Keratinocyte (primary cell): ENCODE measurements at regions not wholly inside any gene's neighbourhood (a gene's known extent, or its start where the extent isn't known, plus 50 kb on each side); places are given as distances from the start of the nearest gene placed in this dataset.

Source experiments
- DNase-seq: peaks from one replicate; pipeline ENCODE4 v3.0.0-alpha.2; 2011; ENCODE audit warnings: low read depth, missing footprints, low spot score
- FAIRE-seq: peaks from 2 replicates; lab custom pipeline; 2011; peaks lifted over from hg19 to GRCh38; lab: Jason Lieb, UNC
- H2AFZ ChIP-seq: 2 replicates; pipeline ENCODE4 v1.6.0; 2012; ENCODE audit warnings: low read length, control low read depth, inconsistent platforms; ENCODE audit not compliant: control insufficient read depth
- H3K27ac ChIP-seq: 2 replicates; pipeline ENCODE4 v1.5.1; 2011; ENCODE audit warnings: low read length; ENCODE audit not compliant: control insufficient read depth, insufficient read depth
- H3K27me3 ChIP-seq: 3 replicates; pipeline ENCODE4 v1.6.0; 2011; ENCODE audit warnings: low read length; ENCODE audit not compliant: control insufficient read depth, insufficient read depth; ENCODE audit errors: extremely low read depth
- H3K36me3 ChIP-seq, 2 experiments: 2 replicates in 1 of 2; 3 replicates in 1 of 2; pipeline ENCODE4 v1.5.1; 2011; ENCODE audit warnings: low read length in 2 of 2, mild to moderate bottlenecking in 1 of 2; ENCODE audit not compliant: control insufficient read depth in 2 of 2, insufficient read depth in 2 of 2; ENCODE audit errors: extremely low read depth in 1 of 2
- H3K4me1 ChIP-seq: 3 replicates; pipeline ENCODE4 v1.5.1; 2011; ENCODE audit warnings: low read length; ENCODE audit not compliant: control insufficient read depth, insufficient read depth; ENCODE audit errors: extremely low read depth
- H3K4me2 ChIP-seq: 3 replicates; pipeline ENCODE4 v1.6.0; 2011; ENCODE audit warnings: low read depth, low read length; ENCODE audit not compliant: control insufficient read depth, insufficient read depth; ENCODE audit errors: extremely low read depth
- H3K4me3 ChIP-seq, 3 experiments: fragments of 200-600 bp in 1 of 3; sonication (generic) in 1 of 3; 2 replicates in 2 of 3; 3 replicates in 1 of 3; pipeline ENCODE4 v1.5.1; 2011 to 2016; ENCODE audit warnings: low read length in 3 of 3, mild to moderate bottlenecking in 3 of 3, control low read depth in 2 of 3, inconsistent platforms in 1 of 3, low read depth in 1 of 3, mixed read lengths in 1 of 3, mixed run types in 1 of 3, moderate library complexity in 1 of 3; ENCODE audit not compliant: control insufficient read depth in 2 of 3, insufficient read depth in 2 of 3; ENCODE audit errors: extremely low read depth in 1 of 3
- H3K79me2 ChIP-seq: 2 replicates; pipeline ENCODE4 v1.6.0; 2012; ENCODE audit warnings: low read length; ENCODE audit not compliant: control insufficient read depth, insufficient read depth
- H3K9ac ChIP-seq: 3 replicates; pipeline ENCODE4 v1.6.0; 2011; ENCODE audit warnings: low read length; ENCODE audit not compliant: control insufficient read depth, insufficient read depth; ENCODE audit errors: extremely low read depth
- H3K9me1 ChIP-seq: 3 replicates; pipeline ENCODE4 v1.6.0; 2011; ENCODE audit warnings: low read length; ENCODE audit not compliant: control insufficient read depth, insufficient read depth; ENCODE audit errors: extremely low read depth
- H3K9me3 ChIP-seq: 2 replicates; pipeline ENCODE4 v1.5.1; 2012; ENCODE audit warnings: low read depth, low read length; ENCODE audit not compliant: control insufficient read depth
- H4K20me1 ChIP-seq: 3 replicates; pipeline ENCODE4 v1.6.0; 2011; ENCODE audit warnings: low read length; ENCODE audit not compliant: control insufficient read depth, insufficient read depth; ENCODE audit errors: extremely low read depth
- CTCF ChIP-seq, 3 experiments: IDR thresholded peaks in 1 of 3; conservative IDR thresholded peaks in 1 of 3; optimal IDR thresholded peaks in 1 of 3; 2 replicates in 2 of 3; 3 replicates in 1 of 3; pipeline versions ENCODE3 to v1.5.1; 2011; ENCODE audit warnings: low read length in 3 of 3, mild to moderate bottlenecking in 3 of 3, moderate library complexity in 2 of 3, control low read depth in 1 of 3, inconsistent platforms in 1 of 3; ENCODE audit not compliant: insufficient read depth in 2 of 3; ENCODE audit errors: extremely low read depth in 1 of 3
- EZH2 ChIP-seq: IDR thresholded peaks from one replicate; pipeline ENCODE4 v1.6.1; 2012; ENCODE audit warnings: inconsistent platforms, mild to moderate bottlenecking, low read length, moderate library complexity
- dilution Hi-C: fragments of 300-500 bp; cut with MboI; formaldehyde crosslinking; loops from one replicate; pipeline ENCODE4 v1.7.0; 2020; ENCODE audit warnings: low sequenced_read_pairs; ENCODE audit not compliant: extremely low pct_ligation_motif_present

GRCh38 chr22:49382451-49382735 is 445.3 kb downstream of the BRD1 start:
- Histone ChIP-seq H3K9me1 (no peaks in the 10 kb centered on the region), H3K27ac (no peak overlapping the region), H3K27me3 (no peaks in the 10 kb centered on the region), H3K9ac (no peak overlapping the region), H2AFZ (no peak overlapping the region), H3K4me1 (no peaks in the 10 kb centered on the region), H3K4me2 (no peak overlapping the region), H3K79me2 (no peaks in the 10 kb centered on the region), H3K36me3 (no peaks in the 10 kb centered on the region), H3K4me3 (no peak overlapping the region), H3K9me3 (peaks cover 12% of the 10 kb centered on the region), H4K20me1 (no peaks in the 10 kb centered on the region)
- no peak for TF ChIP-seq CTCF (optimal IDR thresholded peaks at IDR 0.05 in 1 of 3, IDR thresholded peaks at IDR 0.05 in 1 of 3, conservative IDR thresholded peaks at IDR 0.05 in 1 of 3; ENCODE audit: extremely low read depth in 1 of 3, insufficient read depth in 2 of 3, low read length in 3 of 3)
- TF ChIP-seq EZH2 = no peak
- FAIRE-seq = no peak
- DNase-seq = no peak
- dilution Hi-C loops = no loop called here

- H3K4me2 ChIP-seq = no peak overlapping the region
- H3K9me3 ChIP-seq = peaks cover 12% of the 10 kb centered on the region
- no peak overlapping the region for H2AFZ ChIP-seq
- dilution Hi-C loops = no loop called here
- H3K9me1 ChIP-seq = no peaks in the 10 kb centered on the region
- no peaks in the 10 kb centered on the region for H3K4me1 ChIP-seq
- H3K79me2 ChIP-seq = no peaks in the 10 kb centered on the region
- FAIRE-seq = no peak
- H3K27me3 ChIP-seq = no peaks in the 10 kb centered on the region
- no peaks in the 10 kb centered on the region for H4K20me1 ChIP-seq
- DNase-seq = no peak
- no peak for TF ChIP-seq EZH2
- TF ChIP-seq CTCF (optimal IDR thresholded peaks at IDR 0.05 in 1 of 3, IDR thresholded peaks at IDR 0.05 in 1 of 3, conservative IDR thresholded peaks at IDR 0.05 in 1 of 3; ENCODE audit: extremely low read depth in 1 of 3, insufficient read depth in 2 of 3, low read length in 3 of 3) = no peak
- no peak overlapping the region for H3K27ac ChIP-seq
- H3K9ac ChIP-seq = no peak overlapping the region
- no peak overlapping the region for H3K4me3 ChIP-seq
- no peaks in the 10 kb centered on the region for H3K36me3 ChIP-seq
These were observed 445.9 kb downstream of the BRD1 start for GRCh38 chr22:49381595-49382450.
